ENCODE measurements at regions not wholly inside any gene's neighbourhood (a gene's known extent, or its start where the extent isn't known, plus 50 kb on each side); places are given as distances from the start of the nearest gene placed in this dataset.

DNA sequence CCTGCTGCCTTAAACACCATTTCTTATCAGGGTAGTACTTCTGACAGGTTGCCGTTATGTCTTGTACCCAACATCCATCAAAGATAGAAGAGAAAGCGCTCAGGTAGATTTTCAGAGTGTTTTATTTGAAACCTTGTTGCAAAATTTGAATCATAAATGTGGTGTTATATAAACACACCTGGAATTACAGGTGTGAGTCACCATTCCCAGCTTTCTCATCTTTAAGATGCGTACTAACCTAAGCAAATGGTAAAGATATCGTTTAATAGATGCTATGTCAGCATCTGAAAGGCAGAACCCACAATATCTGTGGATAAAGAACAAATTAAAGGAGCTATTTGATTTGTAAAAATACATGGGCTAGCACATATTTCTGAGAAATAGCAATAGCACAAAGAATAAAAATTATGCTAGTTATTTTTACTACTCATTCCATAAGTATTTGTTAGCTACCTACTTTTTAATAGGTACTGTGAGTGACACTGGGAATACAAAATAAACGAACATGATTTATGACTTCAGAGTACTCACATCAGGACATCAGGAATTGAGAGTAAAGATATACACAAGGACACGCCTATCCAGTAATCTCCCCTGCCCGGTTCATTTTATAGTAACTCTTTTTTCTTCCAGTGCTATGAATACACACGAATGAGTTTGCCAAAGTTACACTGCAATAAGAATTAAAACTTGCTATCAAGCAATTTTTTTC lies 193.8 kb downstream of the RBM43 start:
- H3K9ac ChIP-seq (ENCODE audit: low read length): no peak overlapping the region
- H4K20me1 ChIP-seq (ENCODE audit: insufficient read depth, low read length): no peaks in the 10 kb centered on the region
- no peaks in the 10 kb centered on the region for H3K27me3 ChIP-seq (ENCODE audit: insufficient read depth, low read length)
- H3F3A ChIP-seq (ENCODE audit: insufficient read depth, low read length): no peaks in the 10 kb centered on the region
- H3K36me3 ChIP-seq (ENCODE audit: insufficient read depth, low read length): no peaks in the 10 kb centered on the region
- H3K9me3 ChIP-seq (ENCODE audit: low read length): no peaks in the 10 kb centered on the region
- H3K4me3 ChIP-seq (ENCODE audit: low read depth, low read length, poor library complexity, severe bottlenecking): no peak overlapping the region
- H3K9me2 ChIP-seq (ENCODE audit: low read depth, low read length): no peaks in the 10 kb centered on the region
- no peaks in the 10 kb centered on the region for H3K4me1 ChIP-seq (ENCODE audit: insufficient read depth, low read length, severe bottlenecking)
- no peak overlapping the region for H2AFZ ChIP-seq (ENCODE audit: low read length)
- no peak overlapping the region for H3K27ac ChIP-seq (ENCODE audit: low read depth, low read length, poor library complexity, severe bottlenecking)
- no peak overlapping the region for H3K4me2 ChIP-seq (ENCODE audit: low read length)
- H3K79me2 ChIP-seq (ENCODE audit: insufficient read depth, low read length): no peaks in the 10 kb centered on the region
- TF ChIP-seq EZH2 (IDR thresholded peaks at IDR 0.05; ENCODE audit: borderline replicate concordance, low read length): no peak
- no peak for TF ChIP-seq CTCF (IDR thresholded peaks at IDR 0.05; ENCODE audit: low read length)

DNA sequence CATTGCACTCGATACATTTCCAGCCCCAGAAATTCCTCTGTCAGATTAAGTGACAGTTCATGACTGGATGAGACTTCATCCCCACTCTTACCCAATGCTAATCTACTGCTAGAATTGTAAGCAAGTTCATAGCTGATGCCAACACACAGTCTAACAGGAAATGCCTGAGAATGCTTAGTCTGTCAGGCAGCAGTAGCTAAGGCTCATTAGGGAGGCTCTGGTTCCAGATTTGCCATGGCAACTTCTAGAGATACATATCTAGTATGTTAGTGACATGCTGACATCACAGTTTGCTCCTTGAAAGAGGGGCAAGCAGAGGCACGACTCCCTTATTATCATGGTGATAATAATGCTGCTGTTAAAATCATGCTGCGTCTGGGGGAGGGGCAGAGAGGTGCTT lies 198.4 kb downstream of the RBM43 start:
- Histone ChIP-seq H3K36me3 (ENCODE audit: insufficient read depth, low read length) (no peaks in the 10 kb centered on the region), H3K27me3 (ENCODE audit: insufficient read depth, low read length) (no peaks in the 10 kb centered on the region), H3K9me3 (ENCODE audit: low read length) (no peaks in the 10 kb centered on the region), H3K4me2 (ENCODE audit: low read length) (no peak overlapping the region), H4K20me1 (ENCODE audit: insufficient read depth, low read length) (no peaks in the 10 kb centered on the region), H3K4me3 (ENCODE audit: low read depth, low read length, poor library complexity, severe bottlenecking) (no peak overlapping the region), H3K9ac (ENCODE audit: low read length) (no peak overlapping the region), H3K27ac (ENCODE audit: low read depth, low read length, poor library complexity, severe bottlenecking) (no peak overlapping the region), H3K4me1 (ENCODE audit: insufficient read depth, low read length, severe bottlenecking) (no peaks in the 10 kb centered on the region), H3K79me2 (ENCODE audit: insufficient read depth, low read length) (no peaks in the 10 kb centered on the region), H3F3A (ENCODE audit: insufficient read depth, low read length) (no peaks in the 10 kb centered on the region), H2AFZ (ENCODE audit: low read length) (no peak overlapping the region), H3K9me2 (ENCODE audit: low read depth, low read length) (no peaks in the 10 kb centered on the region)
- TF ChIP-seq CTCF (IDR thresholded peaks at IDR 0.05; ENCODE audit: low read length) (no peak), EZH2 (IDR thresholded peaks at IDR 0.05; ENCODE audit: borderline replicate concordance, low read length) (no peak)

DNA sequence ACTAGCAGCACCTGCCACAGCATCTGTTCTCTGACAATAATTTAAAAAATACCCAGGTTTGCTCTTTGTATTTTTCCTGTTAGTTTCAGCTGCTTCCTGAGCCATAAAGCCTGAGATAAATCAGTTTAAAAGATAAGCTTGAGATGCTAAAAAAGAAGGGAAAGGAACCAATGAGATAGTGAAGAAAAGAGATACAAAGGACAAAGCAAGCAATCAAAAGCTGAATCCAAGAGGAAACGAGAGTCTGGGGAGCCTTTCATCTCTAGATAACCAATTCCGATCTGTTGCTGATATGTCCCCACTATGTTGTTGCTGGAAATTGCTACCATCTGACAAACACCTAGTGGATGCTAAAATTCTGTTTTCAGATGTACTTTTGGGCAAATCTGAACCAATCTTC lies 201.4 kb downstream of the RBM43 start:
- Histone ChIP-seq H3K79me2 (ENCODE audit: insufficient read depth, low read length) (no peaks in the 10 kb centered on the region), H3K9ac (ENCODE audit: low read length) (no peak overlapping the region), H3K27ac (ENCODE audit: low read depth, low read length, poor library complexity, severe bottlenecking) (no peak overlapping the region), H3K4me1 (ENCODE audit: insufficient read depth, low read length, severe bottlenecking) (no peaks in the 10 kb centered on the region), H2AFZ (ENCODE audit: low read length) (no peak overlapping the region), H3K9me3 (ENCODE audit: low read length) (no peaks in the 10 kb centered on the region), H3K4me3 (ENCODE audit: low read depth, low read length, poor library complexity, severe bottlenecking) (no peak overlapping the region), H3F3A (ENCODE audit: insufficient read depth, low read length) (no peaks in the 10 kb centered on the region), H3K9me2 (ENCODE audit: low read depth, low read length) (no peaks in the 10 kb centered on the region), H3K27me3 (ENCODE audit: insufficient read depth, low read length) (no peaks in the 10 kb centered on the region), H3K4me2 (ENCODE audit: low read length) (no peak overlapping the region), H3K36me3 (ENCODE audit: insufficient read depth, low read length) (no peaks in the 10 kb centered on the region), H4K20me1 (ENCODE audit: insufficient read depth, low read length) (no peaks in the 10 kb centered on the region)
- no peak for TF ChIP-seq EZH2 (IDR thresholded peaks at IDR 0.05; ENCODE audit: borderline replicate concordance, low read length)
- TF ChIP-seq CTCF (IDR thresholded peaks at IDR 0.05; ENCODE audit: low read length): no peak
